CD14-positive monocyte (primary cell): ENCODE measurements at regions not wholly inside any gene's neighbourhood (a gene's known extent, or its start where the extent isn't known, plus 50 kb on each side); places are given as distances from the start of the nearest gene placed in this dataset.

Source experiments
- DNase-seq, 3 donors: peaks; one replicate each; pipeline ENCODE4 v3.0.0-alpha.2; 2011 to 2022
- H2AFZ ChIP-seq: 2 replicates; pipeline ENCODE4 v1.6.0; 2012; ENCODE audit warnings: mild to moderate bottlenecking, low read depth, low read length, inconsistent platforms; ENCODE audit not compliant: insufficient read depth, poor library complexity, severe bottlenecking
- H3K27ac ChIP-seq, 2 donors: 1 replicate in 1 of 2; 2 replicates in 1 of 2; pipeline ENCODE4 v1.5.1; 2012 to 2013; ENCODE audit warnings: low read length in 2 of 2, control low read depth in 1 of 2, inconsistent platforms in 1 of 2, low read depth in 1 of 2, mild to moderate bottlenecking in 1 of 2
- H3K27me3 ChIP-seq, 2 donors: one replicate each; pipeline versions ENCODE4 v1.6.0 to v1.6.1; 2011 to 2013; ENCODE audit warnings: low read length in 2 of 2; ENCODE audit not compliant: control insufficient read depth in 2 of 2, insufficient read depth in 2 of 2
- H3K36me3 ChIP-seq, 2 donors: replicated peaks in 1 of 2; 1 replicate in 1 of 2; 2 replicates in 1 of 2; pipeline versions ENCODE4 v1.5.1 to v1.6.1; 2012 to 2013; ENCODE audit warnings: low read length in 2 of 2, control low read depth in 1 of 2, inconsistent platforms in 1 of 2, mild to moderate bottlenecking in 1 of 2; ENCODE audit not compliant: insufficient read depth in 2 of 2, control insufficient read depth in 1 of 2
- H3K4me1 ChIP-seq, 2 donors: 1 replicate in 1 of 2; 2 replicates in 1 of 2; pipeline versions ENCODE4 v1.5.1 to v1.6.1; 2012 to 2013; ENCODE audit warnings: low read length in 2 of 2, control low read depth in 1 of 2, inconsistent platforms in 1 of 2, mild to moderate bottlenecking in 1 of 2, moderate library complexity in 1 of 2; ENCODE audit not compliant: insufficient read depth in 2 of 2, control insufficient read depth in 1 of 2
- H3K4me2 ChIP-seq: replicated peaks from 2 replicates; pipeline ENCODE3; 2012; ENCODE audit warnings: low read length, moderate library complexity, mild to moderate bottlenecking; ENCODE audit not compliant: poor library complexity, severe bottlenecking; ENCODE audit errors: extremely low read depth
- H3K4me3 ChIP-seq, 3 experiments: fragments of 200-600 bp in 1 of 3; sonication (generic) in 1 of 3; replicated peaks in 1 of 3; 1 replicate in 2 of 3; 2 replicates in 1 of 3; pipeline ENCODE4 v1.5.1; 2011 to 2013; ENCODE audit warnings: low read length in 3 of 3, mild to moderate bottlenecking in 3 of 3, control low read depth in 2 of 3, low read depth in 2 of 3, inconsistent platforms in 1 of 3, moderate library complexity in 1 of 3
- H3K79me2 ChIP-seq: 2 replicates; pipeline ENCODE4 v1.6.0; 2012; ENCODE audit warnings: mild to moderate bottlenecking, control low read depth, inconsistent platforms, low read length, moderate library complexity; ENCODE audit not compliant: insufficient read depth
- H3K9ac ChIP-seq: 2 replicates; pipeline ENCODE4 v1.6.0; 2017; ENCODE audit warnings: low read length, mild to moderate bottlenecking; ENCODE audit not compliant: insufficient read depth, poor library complexity, severe bottlenecking
- H3K9me3 ChIP-seq, 2 donors: replicated peaks in 1 of 2; 1 replicate in 1 of 2; 2 replicates in 1 of 2; pipeline versions ENCODE4 v1.5.1 to v1.6.1; 2012 to 2013; ENCODE audit warnings: low read length in 2 of 2, control low read depth in 1 of 2; ENCODE audit not compliant: control insufficient read depth in 1 of 2, insufficient read depth in 1 of 2
- H4K20me1 ChIP-seq: 2 replicates; pipeline ENCODE4 v1.6.0; 2012; ENCODE audit warnings: mild to moderate bottlenecking, low read length, control low read depth, moderate library complexity; ENCODE audit not compliant: insufficient read depth
- H3K27ac Mint-ChIP-seq, 7 donors: one replicate each; pipeline ENCODE4 v1.8.0; 2020; ENCODE audit warnings: mild to moderate bottlenecking in 7 of 7, mixed read lengths in 7 of 7, moderate library complexity in 6 of 7, inconsistent platforms in 2 of 7
- H3K27me3 Mint-ChIP-seq, 3 donors: one replicate each; pipeline ENCODE4 v1.8.0; 2021 to 2022; ENCODE audit warnings: low read depth in 3 of 3, mild to moderate bottlenecking in 3 of 3, mixed read lengths in 3 of 3, moderate library complexity in 3 of 3, inconsistent platforms in 1 of 3
- H3K36me3 Mint-ChIP-seq, 2 donors: one replicate each; pipeline ENCODE4 v1.8.0; 2020; ENCODE audit warnings: mixed read lengths in 2 of 2, inconsistent platforms in 1 of 2, mild to moderate bottlenecking in 1 of 2
- H3K4me1 Mint-ChIP-seq: one replicate; pipeline ENCODE4 v1.8.0; 2020; ENCODE audit warnings: mild to moderate bottlenecking, mixed read lengths
- H3K4me3 Mint-ChIP-seq, 2 donors: one replicate each; pipeline ENCODE4 v1.8.0; 2020; ENCODE audit warnings: mild to moderate bottlenecking in 2 of 2, mixed read lengths in 2 of 2, moderate library complexity in 1 of 2
- H3K9me3 Mint-ChIP-seq, 7 donors: one replicate each; pipeline ENCODE4 v1.8.0; 2020 to 2022; ENCODE audit warnings: mixed read lengths in 7 of 7, mild to moderate bottlenecking in 6 of 7, moderate library complexity in 6 of 7, inconsistent platforms in 2 of 7
- CTCF ChIP-seq: fragments of 200-600 bp; IDR thresholded peaks from one replicate; pipeline ENCODE4 v1.8.0; 2022; ENCODE audit warnings: antibody characterized with exemption, mild to moderate bottlenecking
- WGBS: methylation state at CpG from one replicate; pipeline ENCODE4 v1.1.5; 2013; ENCODE audit warnings: missing lambda C conversion rate; ENCODE audit not compliant: insufficient coverage; 5-methylcytosine and 5-hydroxymethylcytosine counted together
- intact Hi-C, 2 donors: fragments of 100-400 bp; cut with micrococcal nuclease; formaldehyde crosslinking; loops; one replicate each; pipeline versions ENCODE4 v1.15.0 to v1.15.1; 2023

DNA sequence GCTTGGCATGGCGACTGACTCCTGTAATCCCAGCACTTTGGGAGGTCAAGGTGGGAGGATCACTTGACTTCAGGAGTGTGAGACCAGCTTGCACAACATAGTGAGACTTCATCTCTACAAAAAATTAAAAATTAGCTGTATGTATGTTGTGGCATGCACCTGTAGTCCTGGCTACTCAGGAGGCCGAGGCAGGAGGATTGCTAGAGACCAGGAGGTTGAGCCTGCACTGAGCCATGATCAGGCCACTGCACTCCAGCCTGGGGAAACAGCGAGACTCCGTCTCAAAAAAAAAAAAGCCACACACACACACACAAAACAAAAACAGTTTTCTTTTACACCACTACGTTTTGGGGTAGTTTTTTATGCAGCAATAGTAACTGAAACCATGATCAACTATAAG, 89.0 kb upstream of the DHX40 start:
- Mint-ChIP-seq H3K4me3 (no peak overlapping the region), H3K36me3 (no peaks in the 10 kb centered on the region), H3K4me1 (no peaks in the 10 kb centered on the region), H3K27me3 (peaks cover 0 to 2% (median 0%) of the 10 kb centered on the region in 3 donors), H3K27ac (no peak overlapping the region), H3K9me3 (peaks cover 0 to 6% (median 0%) of the 10 kb centered on the region in 7 donors)
- DNase-seq: no peak
- no peak overlapping the region for H2AFZ ChIP-seq
- no peaks in the 10 kb centered on the region for H4K20me1 ChIP-seq
- H3K36me3 ChIP-seq: no peaks in the 10 kb centered on the region
- WGBS: no CpG with 5 or more reads among the region's 5 CpGs
- no peaks in the 10 kb centered on the region for H3K79me2 ChIP-seq
- H3K9ac ChIP-seq: no peak overlapping the region
- no peak for TF ChIP-seq CTCF
- no peak overlapping the region for H3K4me3 ChIP-seq
- no peak overlapping the region for H3K4me2 ChIP-seq
- H3K27ac ChIP-seq: no peak overlapping the region
- no peaks in the 10 kb centered on the region for H3K27me3 ChIP-seq
- no peaks in the 10 kb centered on the region for H3K4me1 ChIP-seq
- no peaks in the 10 kb centered on the region for H3K9me3 ChIP-seq
- intact Hi-C loops: no loop called here

DNA sequence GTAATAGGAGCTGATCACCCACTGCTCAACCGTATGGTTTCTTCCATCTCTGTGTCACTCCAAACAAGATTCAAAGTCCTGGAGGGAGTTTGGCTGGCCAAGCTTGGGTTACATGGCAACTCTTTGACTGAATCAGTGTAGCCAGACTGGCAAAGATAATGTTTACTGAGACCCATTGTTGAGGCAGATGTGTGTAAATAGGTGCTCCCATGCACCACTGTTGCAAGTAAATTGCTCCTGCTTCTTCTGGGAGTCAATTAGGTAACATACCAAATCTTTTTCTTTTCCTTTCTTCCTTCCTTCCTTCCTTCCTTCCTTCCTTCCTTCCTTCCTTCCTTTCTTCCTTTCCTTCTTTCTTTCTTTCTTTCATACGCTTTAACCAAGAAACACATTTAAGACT, 86.3 kb upstream of the DHX40 start:
- Histone ChIP-seq H3K4me1 (peaks cover 0 to 6% of the 10 kb centered on the region in 2 donors), H3K4me2 (no peak overlapping the region), H3K4me3 (no peak overlapping the region), H3K79me2 (no peaks in the 10 kb centered on the region), H3K27ac (no peak overlapping the region), H3K9ac (no peak overlapping the region), H2AFZ (no peak overlapping the region), H4K20me1 (no peaks in the 10 kb centered on the region), H3K36me3 (no peaks in the 10 kb centered on the region), H3K9me3 (no peaks in the 10 kb centered on the region), H3K27me3 (no peaks in the 10 kb centered on the region)
- no CpG with 5 or more reads among the region's 2 CpGs for WGBS
- TF ChIP-seq CTCF: no peak
- intact Hi-C loops: no loop called here
- Mint-ChIP-seq H3K9me3 (peaks cover 0 to 8% (median 2%) of the 10 kb centered on the region in 7 donors), H3K36me3 (no peaks in the 10 kb centered on the region), H3K27ac (peak overlapping the region in 1 of 7 donors; percentile 13), H3K4me3 (no peak overlapping the region), H3K4me1 (peaks cover 3% of the 10 kb centered on the region), H3K27me3 (peaks cover 0 to 2% (median 0%) of the 10 kb centered on the region in 3 donors)
- no peak for DNase-seq
